HCT116 (cell line): ENCODE measurements at regions not wholly inside any gene's neighbourhood (a gene's known extent, or its start where the extent isn't known, plus 50 kb on each side); places are given as distances from the start of the nearest gene placed in this dataset.

Experiments
- EZH2 ChIP-seq: fragments of 200-600 bp; sonication (generic); IDR thresholded peaks from 2 replicates; pipeline ENCODE4 v1.6.1; 2017; ENCODE audit warnings: antibody characterized with exemption, mixed run types
- MAX ChIP-seq: IDR thresholded peaks from 2 replicates; pipeline ENCODE4 v1.6.1; 2012
- POLR2A ChIP-seq: IDR thresholded peaks from 2 replicates; pipeline ENCODE4 v1.7.0; 2011; ENCODE audit warnings: borderline replicate concordance; ENCODE audit not compliant: insufficient read depth, insufficient read length; ENCODE audit errors: extremely low read depth
- RAD21 ChIP-seq: IDR thresholded peaks from 2 replicates; pipeline ENCODE4 v1.6.1; 2012; ENCODE audit warnings: low read depth, mild to moderate bottlenecking
- SIN3A ChIP-seq: IDR thresholded peaks from 2 replicates; pipeline ENCODE4 v1.6.1; 2012; ENCODE audit warnings: low read depth
- ZNF274 ChIP-seq: fragments of 200-500 bp; sonication (Bioruptor generic); IDR thresholded peaks from 2 replicates; pipeline ENCODE4 v1.6.1; 2014; ENCODE audit warnings: mild to moderate bottlenecking, low read depth, low read length, inconsistent platforms
- TF ChIP-seq, protein P1 (sequence below), 3 experiments: fragments of 200-600 bp in 1 of 3; sonication (generic) in 1 of 3; IDR thresholded peaks in 2 of 3; conservative IDR thresholded peaks in 1 of 3; 2 replicates each; pipeline ENCODE4 v1.5.1; 2012 to 2017; ENCODE audit warnings: low read depth in 2 of 3, low read length in 2 of 3, antibody characterized with exemption in 1 of 3, borderline replicate concordance in 1 of 3, control low read depth in 1 of 3, mild to moderate bottlenecking in 1 of 3, mixed read lengths in 1 of 3, mixed run types in 1 of 3, moderate library complexity in 1 of 3; ENCODE audit not compliant: insufficient read depth in 1 of 3

DNA sequence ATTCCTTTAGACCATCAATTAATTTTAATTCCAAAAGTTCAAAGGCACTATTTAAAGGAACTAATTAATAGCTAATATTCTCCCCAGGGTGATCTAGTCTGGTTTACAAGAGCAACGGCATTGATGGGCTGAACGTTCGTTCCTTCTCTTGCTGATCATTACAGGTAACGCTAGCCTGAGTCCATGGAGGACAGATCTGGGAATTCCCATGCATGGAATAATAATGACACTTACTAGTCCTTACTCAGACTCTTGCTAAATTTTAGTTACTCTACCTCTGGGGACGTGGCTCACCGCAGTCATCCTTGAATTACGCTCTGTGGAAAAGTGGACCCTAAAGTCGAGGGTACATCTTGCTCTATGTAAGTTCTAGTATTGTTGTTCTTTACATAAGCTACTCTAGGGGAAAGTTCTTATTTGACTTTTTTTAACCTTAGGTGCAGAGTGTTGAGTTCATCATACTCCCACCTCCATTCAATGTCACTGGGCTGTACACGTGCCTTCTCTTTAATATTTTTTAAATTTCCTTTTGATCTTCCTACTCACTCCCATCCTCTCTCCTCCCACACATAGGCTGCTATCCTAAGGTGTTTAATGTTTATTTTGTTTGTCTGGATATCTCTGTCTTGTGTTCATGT lies 133.9 kb downstream of the ZNF281 start:
- TF ChIP-seq, protein P1, sequence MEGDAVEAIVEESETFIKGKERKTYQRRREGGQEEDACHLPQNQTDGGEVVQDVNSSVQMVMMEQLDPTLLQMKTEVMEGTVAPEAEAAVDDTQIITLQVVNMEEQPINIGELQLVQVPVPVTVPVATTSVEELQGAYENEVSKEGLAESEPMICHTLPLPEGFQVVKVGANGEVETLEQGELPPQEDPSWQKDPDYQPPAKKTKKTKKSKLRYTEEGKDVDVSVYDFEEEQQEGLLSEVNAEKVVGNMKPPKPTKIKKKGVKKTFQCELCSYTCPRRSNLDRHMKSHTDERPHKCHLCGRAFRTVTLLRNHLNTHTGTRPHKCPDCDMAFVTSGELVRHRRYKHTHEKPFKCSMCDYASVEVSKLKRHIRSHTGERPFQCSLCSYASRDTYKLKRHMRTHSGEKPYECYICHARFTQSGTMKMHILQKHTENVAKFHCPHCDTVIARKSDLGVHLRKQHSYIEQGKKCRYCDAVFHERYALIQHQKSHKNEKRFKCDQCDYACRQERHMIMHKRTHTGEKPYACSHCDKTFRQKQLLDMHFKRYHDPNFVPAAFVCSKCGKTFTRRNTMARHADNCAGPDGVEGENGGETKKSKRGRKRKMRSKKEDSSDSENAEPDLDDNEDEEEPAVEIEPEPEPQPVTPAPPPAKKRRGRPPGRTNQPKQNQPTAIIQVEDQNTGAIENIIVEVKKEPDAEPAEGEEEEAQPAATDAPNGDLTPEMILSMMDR (IDR thresholded peaks at IDR 0.05 in 2 of 3, conservative IDR thresholded peaks at IDR 0.05 in 1 of 3; ENCODE audit: borderline replicate concordance in 1 of 3, insufficient read depth in 1 of 3, low read depth in 2 of 3, low read length in 2 of 3) = no peak
- TF ChIP-seq SIN3A (no peak), POLR2A (no peak), MAX (no peak), EZH2 (no peak), ZNF274 (no peak), RAD21 (no peak)
